Spleen (tissue), 11 donors: ENCODE measurements at regions not wholly inside any gene's neighbourhood (a gene's known extent, or its start where the extent isn't known, plus 50 kb on each side); places are given as distances from the start of the nearest gene placed in this dataset.

Experiments
- DNase-seq: peaks from one replicate; pipeline ENCODE4 v3.0.0-alpha.2; 2020
- H3K27ac ChIP-seq, 8 donors: fragments of 200-600 bp; sonication (generic) in 7 of 8; 1 replicate in 4 of 8; 2 replicates in 4 of 8; pipeline versions ENCODE4 v1.5.0 to v1.8.0; 2016 to 2021; ENCODE audit warnings: inconsistent platforms in 4 of 8, mild to moderate bottlenecking in 4 of 8, moderate library complexity in 1 of 8
- H3K27me3 ChIP-seq, 7 donors: fragments of 200-600 bp; sonication (generic) in 6 of 7; replicated peaks in 1 of 7; 1 replicate in 4 of 7; 2 replicates in 3 of 7; pipeline versions ENCODE4 v1.5.0 to v1.8.0; 2016 to 2021; ENCODE audit warnings: inconsistent platforms in 3 of 7, mild to moderate bottlenecking in 1 of 7
- H3K36me3 ChIP-seq, 6 donors: fragments of 200-600 bp; sonication (generic) in 5 of 6; 1 replicate in 4 of 6; 2 replicates in 2 of 6; pipeline versions ENCODE4 v1.5.0 to v1.8.0; 2016 to 2021; ENCODE audit warnings: inconsistent platforms in 2 of 6
- H3K4me1 ChIP-seq, 6 donors: fragments of 200-600 bp; sonication (generic) in 5 of 6; 1 replicate in 3 of 6; 2 replicates in 3 of 6; pipeline versions ENCODE4 v1.5.0 to v1.8.0; 2016 to 2021; ENCODE audit warnings: inconsistent platforms in 3 of 6
- H3K4me3 ChIP-seq, 8 donors: fragments of 200-600 bp; sonication (generic) in 7 of 8; 1 replicate in 4 of 8; 2 replicates in 4 of 8; pipeline versions ENCODE4 v1.5.0 to v1.8.0; 2016 to 2021; ENCODE audit warnings: inconsistent platforms in 4 of 8, mild to moderate bottlenecking in 4 of 8, moderate library complexity in 2 of 8
- H3K9me3 ChIP-seq, 8 donors: fragments of 200-600 bp; sonication (generic) in 7 of 8; 1 replicate in 4 of 8; 2 replicates in 4 of 8; pipeline versions ENCODE4 v1.5.0 to v1.8.0; 2016 to 2021; ENCODE audit warnings: inconsistent platforms in 4 of 8
- CTCF ChIP-seq, 11 experiments: fragments of 200-600 bp in 7 of 11; fragments of 450-650 bp in 4 of 11; sonication (generic) in 4 of 11; IDR thresholded peaks in 8 of 11; conservative IDR thresholded peaks in 3 of 11; 1 replicate in 7 of 11; 2 replicates in 4 of 11; pipeline versions ENCODE4 v1.4.0 to v1.8.0; 2016 to 2021; ENCODE audit warnings: antibody characterized with exemption in 11 of 11, inconsistent platforms in 4 of 11, mild to moderate bottlenecking in 1 of 11
- POLR2A ChIP-seq, 3 donors: fragments of 450-650 bp; IDR thresholded peaks; one replicate each; pipeline ENCODE4 v1.5.1; 2017; ENCODE audit warnings: antibody characterized with exemption in 3 of 3, mild to moderate bottlenecking in 1 of 3
- POLR2AphosphoS5 ChIP-seq, 3 donors: sonication (generic); formaldehyde crosslinking; IDR thresholded peaks; one replicate each; pipeline ENCODE4 v1.5.1; 2017; ENCODE audit warnings: antibody characterized with exemption in 3 of 3
- WGBS, 5 donors: extraction: QIAGEN DNeasy Blood & Tissue Kit in 3 of 5; methylation state at CpG; one replicate each; pipeline versions ENCODE4 v1.1.5 to v1.1.7; 2013 to 2018; 5-methylcytosine and 5-hydroxymethylcytosine counted together
- intact Hi-C: fragments of 100-400 bp; cut with DNase I; formaldehyde crosslinking; loops from one replicate; pipeline ENCODE4 v1.15.0; 2023; ENCODE audit warnings: low total_unique reads
- donor health status: healthy with polysubstance abuse.
- donor health status: DM: no; HTN: no; CAD: no; lungs with moderate emphysema.
- donor health status: DM: no; HTN: no; CAD: no.
- donor health status: Bipolar disorder and iron deficiency.
- donor health status: healthy.
- donor health status: DM: no; HTN: no; CAD: no.
- donor health status: DM: yes; HTN: yes; CAD: no.

GRCh38 chr3:59268170-59268569, 218.3 kb upstream of the CFAP20DC start:
- Histone ChIP-seq H3K27me3 (no peaks in the 10 kb centered on the region), H3K4me3 (no peak overlapping the region), H3K9me3 (peaks cover 0 to 12% (median 4%) of the 10 kb centered on the region in 8 donors), H3K36me3 (no peaks in the 10 kb centered on the region), H3K4me1 (no peaks in the 10 kb centered on the region), H3K27ac (no peak overlapping the region)
- DNase-seq: no peak
- TF ChIP-seq CTCF (IDR thresholded peaks at IDR 0.05 in 8 of 11, conservative IDR thresholded peaks at IDR 0.05 in 3 of 11) (no peak), POLR2AphosphoS5 (IDR thresholded peaks at IDR 0.05) (no peak), POLR2A (IDR thresholded peaks at IDR 0.05) (no peak)
- WGBS, 5 donors: 68 to 88% (median 74%) methylated on average over 1 of the region's 1 CpG
- intact Hi-C loops: no loop called here

- peaks cover 0 to 9% (median 3%) of the 10 kb centered on the region in 6 donors for H3K4me1 ChIP-seq
Observed at GRCh38 chr3:59267021-59267420, 217.2 kb upstream of the CFAP20DC start.

GRCh38 chr3:59266551-59266950, 216.7 kb upstream of the CFAP20DC start:
- Histone ChIP-seq H3K4me3 (no peak overlapping the region), H3K27ac (no peak overlapping the region), H3K9me3 (peaks cover 0 to 12% (median 4%) of the 10 kb centered on the region in 8 donors), H3K36me3 (no peaks in the 10 kb centered on the region), H3K4me1 (peaks cover 0 to 10% (median 3%) of the 10 kb centered on the region in 6 donors), H3K27me3 (no peaks in the 10 kb centered on the region)
- intact Hi-C loops: no loop called here
- WGBS, 5 donors: 80 to 97% (median 91%) methylated on average over 3 of the region's 3 CpGs
- TF ChIP-seq POLR2A (IDR thresholded peaks at IDR 0.05): no peak
- TF ChIP-seq POLR2AphosphoS5 (IDR thresholded peaks at IDR 0.05): no peak
- TF ChIP-seq CTCF (IDR thresholded peaks at IDR 0.05 in 8 of 11, conservative IDR thresholded peaks at IDR 0.05 in 3 of 11): no peak
- DNase-seq: no peak

More at GRCh38 chr3:59267021-59267420, 217.2 kb upstream of the CFAP20DC start:
- Histone ChIP-seq H3K36me3 (no peaks in the 10 kb centered on the region), H3K27ac (no peak overlapping the region), H3K9me3 (peaks cover 0 to 12% (median 4%) of the 10 kb centered on the region in 8 donors), H3K27me3 (no peaks in the 10 kb centered on the region), H3K4me3 (no peak overlapping the region)
- intact Hi-C loops: no loop called here
- TF ChIP-seq CTCF (IDR thresholded peaks at IDR 0.05 in 8 of 11, conservative IDR thresholded peaks at IDR 0.05 in 3 of 11): no peak
- TF ChIP-seq POLR2AphosphoS5 (IDR thresholded peaks at IDR 0.05): no peak
- TF ChIP-seq POLR2A (IDR thresholded peaks at IDR 0.05): no peak
- 93 to 100% (median 95%) methylated on average over 2 of the region's 2 CpGs for WGBS, 5 donors
- DNase-seq: no peak

GRCh38 chr3:59265566-59265965, 215.7 kb upstream of the CFAP20DC start:
- no peak overlapping the region for H3K4me3 ChIP-seq
- H3K27me3 ChIP-seq: no peaks in the 10 kb centered on the region
- no peak for TF ChIP-seq POLR2AphosphoS5 (IDR thresholded peaks at IDR 0.05)
- intact Hi-C loops: no loop called here
- 79 to 90% (median 82%) methylated on average over 3 of the region's 3 CpGs for WGBS, 5 donors
- no peaks in the 10 kb centered on the region for H3K36me3 ChIP-seq
- DNase-seq: no peak
- peaks cover 0 to 12% (median 4%) of the 10 kb centered on the region in 8 donors for H3K9me3 ChIP-seq
- peaks cover 0 to 10% (median 3%) of the 10 kb centered on the region in 6 donors for H3K4me1 ChIP-seq
- H3K27ac ChIP-seq: no peak overlapping the region

- Histone ChIP-seq H3K27me3 (no peaks in the 10 kb centered on the region), H3K36me3 (no peaks in the 10 kb centered on the region), H3K4me3 (no peak overlapping the region), H3K4me1 (peaks cover 0 to 10% (median 3%) of the 10 kb centered on the region in 6 donors), H3K9me3 (peaks cover 0 to 12% (median 4%) of the 10 kb centered on the region in 8 donors), H3K27ac (no peak overlapping the region)
- 90 to 95% (median 93%) methylated on average over 2 of the region's 2 CpGs for whole genome bisulfite sequencing, 5 donors
- TF ChIP-seq CTCF (IDR thresholded peaks at IDR 0.05 in 8 of 11, conservative IDR thresholded peaks at IDR 0.05 in 3 of 11) (no peak), POLR2AphosphoS5 (IDR thresholded peaks at IDR 0.05) (no peak), POLR2A (IDR thresholded peaks at IDR 0.05) (no peak)
- DNase-seq: no peak
- intact Hi-C loops: no loop called here
Observed at GRCh38 chr3:59264366-59264765, 214.5 kb upstream of the CFAP20DC start.
